Hepatocyte (in vitro differentiated cells): ENCODE measurements at regions not wholly inside any gene's neighbourhood (a gene's known extent, or its start where the extent isn't known, plus 50 kb on each side); places are given as distances from the start of the nearest gene placed in this dataset.

Experiments used
- DNase-seq: peaks from one replicate; pipeline ENCODE4 v3.0.0-alpha.2; 2016; ENCODE audit warnings: low spot score
- H2AFZ ChIP-seq: fragments of 200-600 bp; sonication (generic); 2 replicates; pipeline ENCODE4 v1.6.0; 2016; ENCODE audit warnings: antibody characterized with exemption, mild to moderate bottlenecking
- H3K27ac ChIP-seq: fragments of 200-600 bp; sonication (generic); 2 replicates; pipeline ENCODE4 v1.5.1; 2016; ENCODE audit warnings: mild to moderate bottlenecking
- H3K27me3 ChIP-seq: fragments of 200-600 bp; sonication (generic); 2 replicates; pipeline ENCODE4 v1.6.1; 2016
- H3K36me3 ChIP-seq: fragments of 200-600 bp; sonication (generic); replicated peaks from 2 replicates; pipeline ENCODE4 v1.5.1; 2016; ENCODE audit warnings: low read depth; ENCODE audit not compliant: insufficient read depth
- H3K4me1 ChIP-seq: fragments of 200-600 bp; sonication (generic); 2 replicates; pipeline ENCODE4 v1.5.1; 2016; ENCODE audit warnings: mild to moderate bottlenecking, moderate library complexity; ENCODE audit not compliant: insufficient read depth
- H3K4me2 ChIP-seq: fragments of 200-600 bp; sonication (generic); 2 replicates; pipeline ENCODE4 v1.6.0; 2016
- H3K4me3 ChIP-seq: fragments of 200-600 bp; sonication (generic); 2 replicates; pipeline ENCODE4 v1.5.1; 2016; ENCODE audit warnings: mild to moderate bottlenecking
- H3K79me2 ChIP-seq: fragments of 200-600 bp; sonication (generic); 2 replicates; pipeline ENCODE4 v1.6.0; 2017; ENCODE audit warnings: mild to moderate bottlenecking
- H3K9me2 ChIP-seq: fragments of 200-600 bp; sonication (generic); replicated peaks from 2 replicates; pipeline ENCODE4 v1.6.0; 2017; ENCODE audit warnings: mild to moderate bottlenecking; ENCODE audit not compliant: insufficient read depth
- H3K9me3 ChIP-seq: fragments of 200-600 bp; sonication (generic); 2 replicates; pipeline ENCODE4 v1.5.1; 2016; ENCODE audit warnings: low read depth, mild to moderate bottlenecking
- H4K20me1 ChIP-seq: fragments of 200-600 bp; sonication (generic); 2 replicates; pipeline ENCODE4 v1.6.0; 2016; ENCODE audit warnings: mild to moderate bottlenecking; ENCODE audit not compliant: insufficient read depth, poor library complexity, severe bottlenecking
- CTCF ChIP-seq: fragments of 200-600 bp; sonication (generic); IDR thresholded peaks from 2 replicates; pipeline ENCODE4 v1.5.1; 2016; ENCODE audit warnings: antibody characterized with exemption, mild to moderate bottlenecking; ENCODE audit not compliant: poor library complexity
- EZH2 ChIP-seq: fragments of 200-600 bp; sonication (generic); IDR thresholded peaks from 2 replicates; pipeline ENCODE4 v1.6.1; 2016; ENCODE audit warnings: antibody characterized with exemption, mild to moderate bottlenecking, borderline replicate concordance
- EZH2phosphoT487 ChIP-seq: fragments of 200-600 bp; sonication (generic); IDR thresholded peaks from one replicate; pipeline ENCODE4 v1.6.1; 2018; ENCODE audit warnings: antibody characterized with exemption, mild to moderate bottlenecking, low read depth, moderate library complexity; ENCODE audit not compliant: unreplicated experiment, severe bottlenecking
- WGBS: methylation state at CpG from one replicate; pipeline ENCODE4 v1.1.6; 2016; ENCODE audit warnings: low lambda C conversion rate; ENCODE audit errors: missing lambda C conversion rate; 5-methylcytosine and 5-hydroxymethylcytosine counted together

- Histone ChIP-seq H3K4me3 (no peak overlapping the region), H3K4me1 (peaks cover 10% of the 10 kb centered on the region), H3K9me2 (no peaks in the 10 kb centered on the region), H3K27me3 (no peaks in the 10 kb centered on the region), H3K27ac (no peak overlapping the region), H3K36me3 (no peaks in the 10 kb centered on the region), H3K9me3 (no peaks in the 10 kb centered on the region), H2AFZ (no peak overlapping the region), H4K20me1 (no peaks in the 10 kb centered on the region), H3K4me2 (no peak overlapping the region), H3K79me2 (no peaks in the 10 kb centered on the region)
- no peak for DNase-seq
- 36% methylated on average over 1 of the region's 1 CpG for WGBS
- TF ChIP-seq EZH2 (no peak), EZH2phosphoT487 (no peak), CTCF (no peak)
Observed at GRCh38 chr5:93886917-93887361, 145.5 kb upstream of the POU5F2 start.

GRCh38 chr5:93886098-93886806 is 144.9 kb upstream of the POU5F2 start:
- Histone ChIP-seq H3K4me2 (no peak overlapping the region), H3K4me3 (no peak overlapping the region), H3K79me2 (no peaks in the 10 kb centered on the region), H3K9me3 (no peaks in the 10 kb centered on the region), H3K4me1 (peaks cover 7% of the 10 kb centered on the region), H3K9me2 (no peaks in the 10 kb centered on the region), H4K20me1 (no peaks in the 10 kb centered on the region), H3K27ac (no peak overlapping the region), H3K36me3 (no peaks in the 10 kb centered on the region), H2AFZ (no peak overlapping the region), H3K27me3 (no peaks in the 10 kb centered on the region)
- 89% methylated on average over 7 of the region's 7 CpGs for WGBS
- no peak for DNase-seq
- TF ChIP-seq CTCF (no peak), EZH2phosphoT487 (no peak), EZH2 (no peak)

- Histone ChIP-seq H3K27me3 (no peaks in the 10 kb centered on the region), H3K36me3 (no peaks in the 10 kb centered on the region), H3K9me3 (no peaks in the 10 kb centered on the region), H3K4me2 (no peak overlapping the region), H3K79me2 (no peaks in the 10 kb centered on the region), H4K20me1 (no peaks in the 10 kb centered on the region), H2AFZ (no peak overlapping the region), H3K4me1 (no peaks in the 10 kb centered on the region), H3K4me3 (no peak overlapping the region), H3K9me2 (no peaks in the 10 kb centered on the region), H3K27ac (no peak overlapping the region)
- WGBS, result 93% methylated on average over 1 of the region's 1 CpG
- DNase-seq, result no peak
- TF ChIP-seq CTCF (no peak), EZH2 (no peak), EZH2phosphoT487 (no peak)
Observed at GRCh38 chr5:93884254-93884653, 142.9 kb upstream of the POU5F2 start.
